ENCODE measurements at regions not wholly inside any gene's neighbourhood (a gene's known extent, or its start where the extent isn't known, plus 50 kb on each side); places are given as distances from the start of the nearest gene placed in this dataset.

DNA sequence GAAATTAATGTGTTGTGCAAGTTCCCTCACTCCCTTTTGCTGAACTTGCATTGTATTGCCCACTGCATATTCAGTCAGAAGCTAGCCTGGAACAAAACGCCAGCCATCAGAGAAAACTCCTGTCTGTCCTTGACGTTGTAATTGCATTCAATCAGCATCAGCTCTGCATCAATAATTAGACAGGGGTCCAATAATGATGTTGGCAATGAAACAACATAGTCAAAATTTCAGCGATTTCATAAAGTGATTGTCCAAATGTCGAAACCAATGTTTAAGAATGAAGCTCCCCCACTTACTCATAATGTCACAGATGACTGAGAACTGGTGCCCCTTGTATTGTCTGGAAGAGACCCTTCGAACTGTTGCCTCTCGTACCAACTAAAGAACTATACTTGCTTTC is 504.2 kb upstream of the TENM3 start:
- POLR2A ChIA-PET = no interaction called here
- DNase-seq (ENCODE audit: low read depth, low spot score) = no peak
- no peaks in the 10 kb centered on the region; the same call in 1 of the 2 replicates for H4K20me1 ChIP-seq (ENCODE audit: insufficient read depth)
- no peak overlapping the region for H3K4me3 ChIP-seq (replicated peaks in 1 of 2; ENCODE audit: low read depth in 1 of 2, low read length in 2 of 2)
- H3K9me2 ChIP-seq (ENCODE audit: insufficient read depth) = no peaks in the 10 kb centered on the region
- RAD21 ChIA-PET (ENCODE audit: low non-redundant PET in 1 of 2, low total read pairs in 2 of 2, uncharacterized antibody in 2 of 2, unreplicated experiment in 2 of 2) = no interaction called here
- no peak for ATAC-seq
- no peaks in the 10 kb centered on the region for H3K9me3 ChIP-seq (ENCODE audit: control insufficient read depth in 1 of 2, insufficient read depth in 1 of 2, low read depth in 1 of 2, low read length in 2 of 2)
- H3K36me3 ChIP-seq (ENCODE audit: control insufficient read depth in 1 of 2, insufficient read depth in 2 of 2, low read length in 2 of 2) = no peaks in the 10 kb centered on the region
- no peak overlapping the region for H3K4me2 ChIP-seq (ENCODE audit: low read length)
- H3K4me1 ChIP-seq (ENCODE audit: control insufficient read depth in 1 of 2, insufficient read depth in 2 of 2, low read length in 2 of 2) = no peaks in the 10 kb centered on the region
- TF ChIP-seq, protein P1, sequence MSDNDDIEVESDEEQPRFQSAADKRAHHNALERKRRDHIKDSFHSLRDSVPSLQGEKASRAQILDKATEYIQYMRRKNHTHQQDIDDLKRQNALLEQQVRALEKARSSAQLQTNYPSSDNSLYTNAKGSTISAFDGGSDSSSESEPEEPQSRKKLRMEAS (IDR thresholded peaks at IDR 0.05) = no peak
- TF ChIP-seq, protein P2, sequence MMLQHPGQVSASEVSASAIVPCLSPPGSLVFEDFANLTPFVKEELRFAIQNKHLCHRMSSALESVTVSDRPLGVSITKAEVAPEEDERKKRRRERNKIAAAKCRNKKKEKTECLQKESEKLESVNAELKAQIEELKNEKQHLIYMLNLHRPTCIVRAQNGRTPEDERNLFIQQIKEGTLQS (IDR thresholded peaks at IDR 0.05) = no peak
- TF ChIP-seq TCF7L2 (IDR thresholded peaks at IDR 0.05; ENCODE audit: borderline replicate concordance, extremely low read depth, insufficient read depth, insufficient read length) (no peak), EZH2phosphoT487 (IDR thresholded peaks at IDR 0.05; ENCODE audit: borderline replicate concordance) (no peak)
- no peak overlapping the region for H2AFZ ChIP-seq (ENCODE audit: low read depth, low read length, poor library complexity, severe bottlenecking)
- intact Hi-C loops (cut with micrococcal nuclease) = no loop called here
- H3K27ac ChIP-seq (ENCODE audit: low read depth, low read length) = no peak overlapping the region
- no peak overlapping the region for H3K9ac ChIP-seq (ENCODE audit: low read length)
- H3K27me3 ChIP-seq (ENCODE audit: insufficient read depth, low read length) = no peaks in the 10 kb centered on the region
- H3K79me2 ChIP-seq (ENCODE audit: insufficient read depth, low read length) = no peaks in the 10 kb centered on the region
- BruUV-seq (replicated peaks) = no TSS peak
- CTCF ChIA-PET = no interaction called here

DNA sequence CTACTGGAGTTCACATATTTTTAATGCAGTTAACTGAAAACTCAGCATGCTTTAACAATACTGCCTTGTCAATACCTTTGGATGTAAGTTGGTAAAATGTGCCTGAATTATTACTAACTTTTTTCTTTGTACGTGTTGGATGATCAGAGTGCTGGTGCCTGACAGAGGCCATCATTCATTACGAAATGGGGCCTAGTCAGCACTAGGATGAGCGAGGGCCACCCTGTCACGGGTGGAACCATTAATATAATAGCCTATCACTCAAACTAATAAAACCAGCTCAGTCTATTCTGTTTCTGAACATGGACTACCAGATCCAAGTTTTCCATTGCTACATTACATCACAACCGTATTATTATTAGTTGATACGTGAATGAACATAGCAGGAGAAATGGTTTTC is 501.7 kb upstream of the TENM3 start:
- H3K9me2 ChIP-seq (ENCODE audit: insufficient read depth) = no peaks in the 10 kb centered on the region
- CTCF ChIA-PET = no interaction called here
- no peak for DNase-seq (ENCODE audit: low read depth, low spot score)
- no peak for TF ChIP-seq TCF7L2 (IDR thresholded peaks at IDR 0.05; ENCODE audit: borderline replicate concordance, extremely low read depth, insufficient read depth, insufficient read length)
- TF ChIP-seq, protein P2 (IDR thresholded peaks at IDR 0.05) = no peak
- TF ChIP-seq RAD21 (IDR thresholded peaks at IDR 0.05; ENCODE audit: low read depth) = no peak
- TF ChIP-seq ELF1 (IDR thresholded peaks at IDR 0.05; ENCODE audit: borderline replicate concordance, low read depth) = no peak
- TF ChIP-seq FOSL1 (IDR thresholded peaks at IDR 0.05; ENCODE audit: low read depth) = no peak
- TF ChIP-seq, protein P1 (IDR thresholded peaks at IDR 0.05) = no peak
- no peak for TF ChIP-seq CTCF (IDR thresholded peaks at IDR 0.05 in 2 of 3, conservative IDR thresholded peaks at IDR 0.05 in 1 of 3; ENCODE audit: borderline replicate concordance in 1 of 3, insufficient read depth in 1 of 3, low read depth in 2 of 3, low read length in 2 of 3)
- TF ChIP-seq, protein P3, sequence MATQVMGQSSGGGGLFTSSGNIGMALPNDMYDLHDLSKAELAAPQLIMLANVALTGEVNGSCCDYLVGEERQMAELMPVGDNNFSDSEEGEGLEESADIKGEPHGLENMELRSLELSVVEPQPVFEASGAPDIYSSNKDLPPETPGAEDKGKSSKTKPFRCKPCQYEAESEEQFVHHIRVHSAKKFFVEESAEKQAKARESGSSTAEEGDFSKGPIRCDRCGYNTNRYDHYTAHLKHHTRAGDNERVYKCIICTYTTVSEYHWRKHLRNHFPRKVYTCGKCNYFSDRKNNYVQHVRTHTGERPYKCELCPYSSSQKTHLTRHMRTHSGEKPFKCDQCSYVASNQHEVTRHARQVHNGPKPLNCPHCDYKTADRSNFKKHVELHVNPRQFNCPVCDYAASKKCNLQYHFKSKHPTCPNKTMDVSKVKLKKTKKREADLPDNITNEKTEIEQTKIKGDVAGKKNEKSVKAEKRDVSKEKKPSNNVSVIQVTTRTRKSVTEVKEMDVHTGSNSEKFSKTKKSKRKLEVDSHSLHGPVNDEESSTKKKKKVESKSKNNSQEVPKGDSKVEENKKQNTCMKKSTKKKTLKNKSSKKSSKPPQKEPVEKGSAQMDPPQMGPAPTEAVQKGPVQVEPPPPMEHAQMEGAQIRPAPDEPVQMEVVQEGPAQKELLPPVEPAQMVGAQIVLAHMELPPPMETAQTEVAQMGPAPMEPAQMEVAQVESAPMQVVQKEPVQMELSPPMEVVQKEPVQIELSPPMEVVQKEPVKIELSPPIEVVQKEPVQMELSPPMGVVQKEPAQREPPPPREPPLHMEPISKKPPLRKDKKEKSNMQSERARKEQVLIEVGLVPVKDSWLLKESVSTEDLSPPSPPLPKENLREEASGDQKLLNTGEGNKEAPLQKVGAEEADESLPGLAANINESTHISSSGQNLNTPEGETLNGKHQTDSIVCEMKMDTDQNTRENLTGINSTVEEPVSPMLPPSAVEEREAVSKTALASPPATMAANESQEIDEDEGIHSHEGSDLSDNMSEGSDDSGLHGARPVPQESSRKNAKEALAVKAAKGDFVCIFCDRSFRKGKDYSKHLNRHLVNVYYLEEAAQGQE (IDR thresholded peaks at IDR 0.05; ENCODE audit: low read depth) = no peak
- TF ChIP-seq EZH2phosphoT487 (IDR thresholded peaks at IDR 0.05; ENCODE audit: borderline replicate concordance) = no peak
- TF ChIP-seq EGR1 (IDR thresholded peaks at IDR 0.05; ENCODE audit: low read depth) = no peak
- no peak for TF ChIP-seq ZNF274 (IDR thresholded peaks at IDR 0.05; ENCODE audit: low read depth, low read length)
- no peak for TF ChIP-seq CEBPB (IDR thresholded peaks at IDR 0.05; ENCODE audit: low read depth)
- no peak for TF ChIP-seq POLR2AphosphoS5 (IDR thresholded peaks at IDR 0.05; ENCODE audit: low read depth, low read length)

More for the DNA sequence above, 501.7 kb upstream of the TENM3 start:
- BruUV-seq (replicated peaks) = no TSS peak
- no peak overlapping the region for H3K9ac ChIP-seq (ENCODE audit: low read length)
- H3K9me3 ChIP-seq (ENCODE audit: control insufficient read depth in 1 of 2, insufficient read depth in 1 of 2, low read depth in 1 of 2, low read length in 2 of 2) = no peaks in the 10 kb centered on the region
- ChIA-PET POLR2A (no interaction called here), RAD21 (ENCODE audit: low non-redundant PET in 1 of 2, low total read pairs in 2 of 2, uncharacterized antibody in 2 of 2, unreplicated experiment in 2 of 2) (no interaction called here)
- H4K20me1 ChIP-seq (ENCODE audit: insufficient read depth) = no peaks in the 10 kb centered on the region; the same call in 1 of the 2 replicates
- H3K4me3 ChIP-seq (replicated peaks in 1 of 2; ENCODE audit: low read depth in 1 of 2, low read length in 2 of 2) = no peak overlapping the region
- H3K36me3 ChIP-seq (ENCODE audit: control insufficient read depth in 1 of 2, insufficient read depth in 2 of 2, low read length in 2 of 2) = no peaks in the 10 kb centered on the region
- ATAC-seq = no peak
- no peak overlapping the region for H3K27ac ChIP-seq (ENCODE audit: low read depth, low read length)
- H3K27me3 ChIP-seq (ENCODE audit: insufficient read depth, low read length) = no peaks in the 10 kb centered on the region
- no peaks in the 10 kb centered on the region for H3K79me2 ChIP-seq (ENCODE audit: insufficient read depth, low read length)
- H3K4me2 ChIP-seq (ENCODE audit: low read length) = no peak overlapping the region
- H2AFZ ChIP-seq (ENCODE audit: low read depth, low read length, poor library complexity, severe bottlenecking) = no peak overlapping the region
- no peaks in the 10 kb centered on the region for H3K4me1 ChIP-seq (ENCODE audit: control insufficient read depth in 1 of 2, insufficient read depth in 2 of 2, low read length in 2 of 2)
- intact Hi-C loops (cut with micrococcal nuclease) = no loop called here

All from HCT116 (cell line).